CD4-positive, alpha-beta T cell treated with Interferon alpha-2 for 1 hour (primary cell): ENCODE measurements at regions not wholly inside any gene's neighbourhood (a gene's known extent, or its start where the extent isn't known, plus 50 kb on each side); places are given as distances from the start of the nearest gene placed in this dataset.

ENCODE experiments used
- DNase-seq, 2 donors: peaks; one replicate each; pipeline ENCODE4 v3.0.0-alpha.2; 2020 to 2022

GRCh38 chr2:12389344-12390045 is 327.2 kb upstream of the TRIB2 start:
- DNase-seq, result no peak

GRCh38 chr2:12391116-12391515 is 325.6 kb upstream of the TRIB2 start:
- DNase-seq, result no peak

DNA sequence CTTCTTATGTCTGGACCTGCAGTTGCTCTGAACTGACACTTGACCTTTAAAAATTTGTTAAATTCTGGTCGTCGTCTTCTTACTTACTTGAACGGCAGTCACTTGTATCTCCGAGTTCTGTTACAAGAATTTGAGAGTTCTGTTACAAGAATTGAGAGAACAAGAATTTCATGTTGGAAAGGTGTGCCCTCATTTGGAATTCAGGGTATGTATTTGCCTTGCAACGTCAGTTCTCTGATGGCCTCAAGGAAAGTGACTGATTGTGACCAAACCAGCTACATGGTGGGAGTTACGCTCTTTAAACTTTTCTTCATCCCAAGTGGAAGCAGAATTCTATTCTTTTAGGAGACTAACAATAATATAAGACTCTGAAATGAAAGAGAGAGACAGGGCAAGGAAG is 320.0 kb upstream of the TRIB2 start:
- DNase-seq, result no peak

DNA sequence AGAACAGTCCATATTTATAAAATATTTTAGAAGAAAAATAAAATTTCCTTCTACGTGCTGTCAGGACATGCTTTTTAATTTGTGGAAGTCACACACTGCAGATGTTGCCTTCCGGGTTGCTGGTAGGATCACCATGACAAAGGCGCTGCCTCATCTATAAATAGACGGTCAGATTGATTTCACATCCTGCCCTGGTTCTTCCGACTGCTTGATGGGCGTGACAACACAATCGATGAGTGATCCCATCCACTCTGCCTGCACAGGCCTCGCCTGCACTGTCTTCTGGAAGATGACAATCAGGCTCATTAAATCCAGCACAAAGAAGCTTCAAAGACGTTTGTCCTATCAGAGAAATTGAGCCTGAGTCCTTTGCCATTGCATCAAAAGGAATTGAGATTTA is 318.9 kb upstream of the TRIB2 start:
- no peak for DNase-seq

GRCh38 chr2:12399240-12399639 is 317.5 kb upstream of the TRIB2 start:
- no peak for DNase-seq

GRCh38 chr2:12400543-12400942 is 316.2 kb upstream of the TRIB2 start:
- DNase-seq, result no peak

DNA sequence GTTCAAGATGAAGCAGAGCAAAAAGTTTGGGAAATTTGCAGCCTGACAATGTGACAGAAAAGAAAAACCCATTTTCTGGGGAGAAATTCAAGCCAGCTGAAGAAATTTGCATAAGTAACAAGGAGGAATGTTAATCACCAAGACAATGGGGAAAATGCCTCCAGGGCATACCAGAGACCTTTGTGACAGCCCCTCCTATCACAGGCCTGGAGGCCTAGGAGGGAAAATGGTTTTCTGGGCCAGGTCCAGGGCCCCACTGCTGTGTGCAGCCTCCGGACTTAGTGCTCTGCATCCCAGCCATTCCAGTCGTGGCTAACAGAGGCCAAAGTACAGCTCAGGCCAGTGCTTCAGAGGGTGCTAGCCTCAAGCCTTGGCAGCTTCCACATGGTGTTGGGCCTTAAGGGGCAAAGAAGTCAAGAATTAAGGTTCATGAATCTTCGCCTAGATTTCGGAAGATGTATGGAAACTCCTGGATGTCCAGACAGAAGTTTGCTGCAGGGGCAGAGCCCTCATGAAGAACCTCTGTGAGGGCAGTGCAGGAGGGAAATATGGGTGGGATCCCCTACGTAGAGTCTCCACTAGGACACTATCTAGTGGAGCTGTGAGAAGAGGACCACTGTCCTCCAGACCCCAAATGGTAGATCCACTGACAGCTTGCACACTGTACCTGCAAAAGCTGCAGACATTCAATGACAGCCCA is 314.1 kb upstream of the TRIB2 start:
- no peak for DNase-seq

DNA sequence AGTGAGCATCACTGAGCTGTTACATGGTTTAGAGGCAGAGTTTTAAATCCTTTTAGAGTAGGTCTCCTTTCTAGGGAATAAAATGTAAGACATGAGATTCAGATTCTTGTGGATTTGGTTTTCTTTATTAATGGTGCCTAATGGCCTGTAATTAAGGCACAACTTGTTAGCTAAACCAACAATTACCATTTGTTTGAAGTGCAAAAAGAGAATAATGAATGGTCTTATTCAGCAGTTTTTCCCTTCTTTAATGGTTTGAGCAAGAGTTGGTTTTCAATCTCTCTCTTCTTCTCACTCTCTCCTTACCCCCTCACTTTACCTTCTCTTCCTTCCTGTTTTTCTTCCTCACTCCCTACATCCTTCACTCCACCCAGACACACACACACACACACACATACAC is 312.2 kb upstream of the TRIB2 start:
- DNase-seq, result no peak

- no peak for DNase-seq
Observed at GRCh38 chr2:12407160-12407559, 309.6 kb upstream of the TRIB2 start.

DNA sequence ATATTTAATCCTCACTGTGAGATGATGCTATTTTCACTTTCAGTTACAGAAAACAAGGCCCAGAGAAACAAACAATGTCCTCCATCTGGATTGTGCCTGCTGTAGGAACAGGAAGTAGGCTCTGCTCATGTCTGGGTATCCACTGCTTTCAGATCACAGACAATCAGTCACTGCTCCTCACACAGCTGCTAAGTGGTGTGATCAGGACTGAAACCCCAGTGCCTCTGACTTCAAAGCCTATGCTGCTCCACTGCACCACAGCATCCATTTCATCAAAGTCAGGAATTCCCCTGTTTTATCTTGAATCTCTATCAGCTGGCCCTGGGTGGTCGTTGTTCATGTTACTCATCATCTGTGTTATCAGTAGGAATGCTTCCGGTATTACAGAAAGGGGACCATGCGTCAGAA is 303.8 kb upstream of the TRIB2 start:
- peak; percentile 5 to 60 for DNase-seq

DNA sequence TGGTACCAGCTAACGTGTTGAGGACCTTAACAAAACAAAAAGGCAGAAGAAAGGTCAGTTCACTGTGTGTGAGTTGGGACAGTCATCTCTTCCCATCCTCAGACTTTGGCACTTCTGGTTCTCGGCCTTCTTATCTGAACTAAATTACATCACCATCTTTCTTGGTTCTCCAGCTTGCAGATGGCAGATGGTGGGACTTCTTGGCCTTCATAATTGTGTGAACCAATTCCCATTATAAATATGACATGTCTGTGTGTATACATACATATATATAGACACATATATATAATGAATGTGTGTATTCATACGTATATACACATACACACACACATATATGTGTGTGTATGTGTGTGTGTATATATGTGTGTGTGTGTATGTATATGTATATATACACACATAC is 301.2 kb upstream of the TRIB2 start:
- DNase-seq, result no peak

DNA sequence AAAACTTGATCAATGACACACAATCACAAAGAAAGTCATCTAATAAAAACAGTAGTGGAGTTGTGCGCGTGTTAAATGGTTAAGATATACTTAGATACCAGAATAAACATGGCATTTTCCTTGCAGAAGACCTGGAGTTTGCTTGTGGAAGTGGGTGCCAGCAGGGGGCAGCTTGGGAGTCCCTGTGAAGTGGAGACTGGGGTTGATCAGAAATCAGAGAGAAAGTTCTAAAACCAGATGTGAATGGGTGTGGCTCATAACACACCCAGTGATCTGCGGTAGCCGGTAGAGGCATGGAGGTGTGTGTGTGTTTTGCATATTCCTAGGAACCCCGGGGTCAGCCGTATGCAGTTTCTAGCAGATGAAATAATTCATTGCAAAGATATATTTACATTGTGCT is 300.1 kb upstream of the TRIB2 start:
- DNase-seq, result peak; percentile 69 to 81

GRCh38 chr2:12417786-12418185 is 298.9 kb upstream of the TRIB2 start:
- no peak for DNase-seq

DNA sequence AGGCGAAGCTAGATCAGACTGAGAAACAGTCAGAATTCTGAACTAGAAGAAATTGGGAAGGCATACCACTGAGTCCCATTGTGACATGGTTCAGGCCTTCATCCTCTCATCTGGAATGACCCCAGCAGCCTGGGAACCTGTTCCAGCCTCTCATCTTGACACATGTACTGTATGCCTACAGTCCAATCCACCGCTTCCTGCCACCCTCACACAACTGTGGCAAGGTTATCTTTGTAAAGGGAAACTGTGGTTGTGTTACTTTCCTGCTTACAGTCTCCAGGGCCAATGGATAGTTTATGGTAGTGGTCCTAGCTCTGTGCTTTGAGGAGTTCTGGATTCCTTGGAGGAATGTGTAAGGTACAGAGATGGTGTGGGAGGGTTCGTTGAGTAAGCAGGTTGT is 296.9 kb upstream of the TRIB2 start:
- no peak for DNase-seq

DNA sequence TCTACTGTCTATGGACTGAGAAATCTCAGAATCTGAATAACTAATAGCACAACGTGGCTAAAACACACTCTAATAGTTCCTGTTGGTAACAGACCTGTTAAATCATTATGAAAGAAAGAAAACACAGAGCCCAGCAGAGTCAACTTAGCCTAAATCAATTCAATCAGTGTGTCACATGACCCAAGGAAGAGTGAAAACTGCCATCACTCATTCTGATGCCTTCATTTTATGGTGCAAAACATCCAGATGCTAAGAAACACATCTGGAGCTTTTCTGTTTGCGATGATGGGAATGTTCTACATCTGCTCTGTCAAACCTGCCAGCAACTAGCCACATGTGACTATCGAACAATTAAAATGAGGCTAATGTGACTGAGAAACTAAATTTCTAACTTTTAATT is 295.7 kb upstream of the TRIB2 start:
- no peak for DNase-seq

DNA sequence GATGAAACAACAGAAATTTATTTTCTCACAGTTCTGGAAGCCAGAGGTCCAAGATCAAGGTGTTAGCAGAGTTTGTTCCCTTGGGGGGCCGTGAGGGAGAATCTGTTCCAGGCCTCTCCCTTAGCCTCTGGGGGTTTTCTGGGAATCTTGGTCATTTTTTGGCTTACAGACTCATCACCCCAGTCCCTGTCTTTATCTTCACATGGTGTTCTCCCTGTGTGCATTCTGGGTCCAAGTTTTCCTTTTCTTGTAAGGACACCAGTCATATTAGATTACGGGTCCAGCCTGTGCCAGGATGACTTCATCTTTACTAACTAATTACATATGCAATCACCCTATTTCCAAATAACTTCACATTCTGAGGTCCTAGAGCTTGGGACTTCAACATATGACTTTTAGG is 292.5 kb upstream of the TRIB2 start:
- DNase-seq, result no peak

DNA sequence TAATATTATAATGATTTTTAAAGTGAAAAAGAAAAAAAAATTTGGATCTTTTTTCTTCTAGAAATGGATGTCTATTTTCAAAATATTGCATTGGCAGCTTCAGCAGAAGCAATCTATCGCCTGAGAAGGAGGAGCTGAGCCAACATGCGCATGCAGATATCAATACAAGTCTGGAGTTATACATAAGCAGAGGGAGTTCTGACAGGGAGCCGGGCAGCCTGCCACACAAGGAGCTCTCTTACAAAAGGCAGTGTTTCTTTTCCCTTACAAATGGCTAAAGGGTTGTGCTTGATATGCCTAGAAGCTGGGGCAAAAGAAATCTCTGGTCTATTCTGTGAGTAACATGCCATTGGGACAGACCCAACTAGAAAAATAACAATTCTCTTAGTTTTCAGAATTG is 291.9 kb upstream of the TRIB2 start:
- DNase-seq, result no peak

- DNase-seq, result no peak
Observed at GRCh38 chr2:12428324-12428723, 288.4 kb upstream of the TRIB2 start.

- no peak for DNase-seq
Observed at GRCh38 chr2:12428786-12429185, 287.9 kb upstream of the TRIB2 start.

GRCh38 chr2:12429779-12430406 is 286.8 kb upstream of the TRIB2 start:
- DNase-seq, result no peak

DNA sequence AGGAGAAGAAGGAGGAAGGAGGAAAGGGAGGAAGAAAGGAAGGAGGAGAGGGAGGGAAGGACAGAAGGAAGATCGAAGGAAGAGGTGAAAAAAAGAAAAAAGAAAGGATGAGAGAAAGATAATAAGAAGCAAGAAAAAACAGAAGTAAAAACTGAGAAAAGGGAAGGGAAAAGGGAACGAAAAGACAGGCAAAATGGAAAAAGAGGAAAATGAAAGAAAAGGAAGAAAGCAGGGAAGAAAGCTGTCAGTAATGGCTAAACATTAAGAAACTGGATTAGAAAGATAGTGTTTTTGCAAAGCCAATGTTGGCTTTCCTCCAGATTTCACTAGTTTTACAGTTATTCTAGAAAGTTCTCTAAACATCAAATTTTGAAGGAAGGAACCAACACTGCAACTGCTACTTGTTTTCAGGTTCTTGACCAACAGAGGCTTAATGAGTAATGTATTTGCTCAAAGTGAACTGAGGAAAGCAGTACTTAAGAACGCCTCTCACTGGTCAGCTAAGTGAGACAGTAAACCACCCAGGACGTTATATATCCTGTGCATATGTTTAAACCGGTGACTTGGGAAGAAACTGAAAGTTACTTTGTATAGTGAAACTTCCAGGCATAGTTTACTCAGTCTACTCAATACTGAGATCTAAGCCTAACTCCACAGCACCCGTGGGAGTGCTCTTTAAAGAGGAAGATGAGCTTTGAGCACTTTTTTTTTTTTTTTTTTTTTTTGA is 286.2 kb upstream of the TRIB2 start:
- peak; percentile 25 to 47 for DNase-seq

DNA sequence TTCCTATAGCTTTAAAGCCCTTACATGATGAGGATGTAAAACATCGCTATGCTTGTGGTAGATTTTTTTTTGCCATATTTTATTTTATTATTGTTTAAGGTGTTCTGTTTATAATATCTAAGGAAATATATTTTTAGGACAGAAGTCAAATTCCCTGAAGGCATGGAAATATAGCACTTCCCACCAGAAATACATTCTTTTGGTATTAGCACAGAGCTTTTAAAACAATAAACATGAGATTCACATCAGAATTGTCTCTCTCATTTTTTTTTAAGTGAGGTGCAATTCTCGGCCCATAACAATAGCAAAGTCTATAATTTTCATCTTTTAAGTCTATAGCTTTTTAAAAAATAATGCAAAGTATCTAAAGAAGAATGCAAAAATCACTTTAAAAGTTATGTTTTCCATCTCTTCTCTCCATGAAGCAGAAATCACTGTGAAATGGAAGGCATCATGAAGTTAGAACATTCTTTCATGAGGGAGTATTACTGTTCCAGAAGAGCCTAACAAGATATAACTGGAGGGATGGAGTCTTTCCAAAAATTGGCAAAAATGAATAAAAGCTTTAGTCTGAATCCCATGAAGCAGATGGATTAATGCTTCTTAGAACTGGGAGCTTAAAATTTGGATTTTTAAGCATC is 283.6 kb upstream of the TRIB2 start:
- DNase-seq, result no peak

GRCh38 chr2:12433626-12433990 is 283.1 kb upstream of the TRIB2 start:
- peak in 1 of 2 donors; percentile 28 for DNase-seq
